ENCODE measurements at regions not wholly inside any gene's neighbourhood (a gene's known extent, or its start where the extent isn't known, plus 50 kb on each side); places are given as distances from the start of the nearest gene placed in this dataset.

DNA sequence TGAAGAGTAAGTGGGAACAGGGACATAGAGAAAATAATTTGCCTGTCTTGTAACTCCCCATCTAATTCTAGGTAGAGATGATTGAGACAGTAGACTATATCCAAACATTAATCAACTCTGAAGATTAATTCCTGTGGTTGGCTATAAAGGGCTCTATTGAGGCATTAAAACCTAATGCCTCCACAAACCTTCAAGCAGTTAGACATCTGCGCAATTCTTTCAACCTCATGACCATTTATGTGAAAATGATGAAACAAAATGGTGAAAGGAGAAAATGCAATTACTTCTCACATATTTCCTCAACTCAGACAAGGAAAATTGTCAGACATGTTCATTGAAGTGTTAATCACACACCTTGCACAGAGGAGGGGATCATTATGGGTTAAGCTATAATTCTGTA is 164.5 kb upstream of the MYT1L start:
- H3K4me1 ChIP-seq (replicated peaks in 1 of 4; ENCODE audit: control insufficient read depth in 3 of 4, insufficient read depth in 4 of 4, low read length in 3 of 4), result no peaks in the 10 kb centered on the region
- H4K91ac ChIP-seq (replicated peaks; ENCODE audit: insufficient read length, low read length), result no peak overlapping the region
- no peak overlapping the region for H4K8ac ChIP-seq (ENCODE audit: extremely low read depth, insufficient read depth, low read length)
- H2AK5ac ChIP-seq (ENCODE audit: low read depth, low read length), result no peak overlapping the region
- no peak overlapping the region for H4K5ac ChIP-seq (ENCODE audit: insufficient read length, low read depth, low read length)
- H3K23ac ChIP-seq (ENCODE audit: insufficient read length), result no peak overlapping the region
- H2AFZ ChIP-seq (ENCODE audit: low read length), result no peak overlapping the region
- H3K4me3 ChIP-seq (ENCODE audit: extremely low read depth in 1 of 4, insufficient read depth in 2 of 4, low read depth in 3 of 4, low read length in 4 of 4), result no peak overlapping the region
- H2BK12ac ChIP-seq (ENCODE audit: low read depth, low read length), result no peak overlapping the region
- H2BK15ac ChIP-seq (ENCODE audit: low read length), result no peak overlapping the region
- 93% methylated on average over 1 of the region's 1 CpG; no CpG with 5 or more reads in 1 of the 2 experiments for WGBS, 2 experiments (ENCODE audit: extremely low coverage in 1 of 2, insufficient coverage in 1 of 2, insufficient read length in 1 of 2, insufficient replicate concordance in 2 of 2, low coverage in 1 of 2, low lambda C conversion rate in 2 of 2, missing lambda C conversion rate in 1 of 2)
- no peaks in the 10 kb centered on the region for H4K20me1 ChIP-seq (replicated peaks in 1 of 2; ENCODE audit: control insufficient read depth in 1 of 2, insufficient read depth in 2 of 2, low read length in 2 of 2)
- H3K79me1 ChIP-seq (ENCODE audit: low read depth, low read length), result no peaks in the 10 kb centered on the region
- CTCF ChIA-PET (ENCODE audit: partially characterized antibody), result no interaction called here
- FAIRE-seq (no peak), DNase-seq (ENCODE audit: low read depth in 1 of 2, low spot score in 2 of 2) (no peak)
- H3K36me3 ChIP-seq (ENCODE audit: control insufficient read depth in 2 of 4, insufficient read depth in 4 of 4, low read length in 3 of 4), result no peaks in the 10 kb centered on the region
- no peaks in the 10 kb centered on the region for H3K27me3 ChIP-seq (replicated peaks in 1 of 4; ENCODE audit: control insufficient read depth in 3 of 4, extremely low read depth in 1 of 4, insufficient read depth in 3 of 4, low read length in 3 of 4)
- POLR2A ChIA-PET (ENCODE audit: partially characterized antibody), result no interaction called here
- no peak overlapping the region for H2BK120ac ChIP-seq (replicated peaks; ENCODE audit: low read depth, low read length)
- H3K9me3 ChIP-seq (ENCODE audit: insufficient read depth in 2 of 2, low read depth in 1 of 2, low read length in 1 of 2), result no peaks in the 10 kb centered on the region
- H2BK5ac ChIP-seq (ENCODE audit: low read depth, low read length), result no peak overlapping the region
- H3K4ac ChIP-seq (replicated peaks; ENCODE audit: insufficient read length, low read depth, low read length), result no peak overlapping the region
- no peak overlapping the region for H3K27ac ChIP-seq (ENCODE audit: low read depth, low read length)
- TF ChIP-seq POU5F1 (IDR thresholded peaks at IDR 0.05; ENCODE audit: low read depth, low read length), result no peak
- TF ChIP-seq SIN3A (conservative IDR thresholded peaks at IDR 0.05 in 1 of 2, IDR thresholded peaks at IDR 0.05 in 1 of 2; ENCODE audit: low read depth in 1 of 2, low read length in 2 of 2), result no peak
- no peak for TF ChIP-seq POLR2AphosphoS5 (IDR thresholded peaks at IDR 0.05; ENCODE audit: low read depth, low read length)
- TF ChIP-seq TCF12 (IDR thresholded peaks at IDR 0.05; ENCODE audit: low read depth, low read length), result no peak
- no peak for TF ChIP-seq CBX5 (IDR thresholded peaks at IDR 0.05; ENCODE audit: low read depth, low read length)
- TF ChIP-seq RNF2 (IDR thresholded peaks at IDR 0.05; ENCODE audit: borderline replicate concordance, low read depth, low read length, missing control alignments, poor library complexity, severe bottlenecking), result no peak
- no peak for TF ChIP-seq RXRA (IDR thresholded peaks at IDR 0.05; ENCODE audit: insufficient read depth, low read depth, low read length)
- no peak for TF ChIP-seq KDM1A (IDR thresholded peaks at IDR 0.05; ENCODE audit: borderline replicate concordance, low read length)
- TF ChIP-seq MAFK (IDR thresholded peaks at IDR 0.05; ENCODE audit: low read depth, low read length), result no peak
- H3K79me2 ChIP-seq (ENCODE audit: control insufficient read depth in 1 of 2, insufficient read depth in 2 of 2, low read length in 2 of 2), result no peaks in the 10 kb centered on the region
- H3K23me2 ChIP-seq (ENCODE audit: low read depth, low read length), result no peaks in the 10 kb centered on the region
- no peak overlapping the region for H3K9ac ChIP-seq (replicated peaks in 1 of 4; ENCODE audit: extremely low read depth in 1 of 4, low read depth in 3 of 4, low read length in 3 of 4)
- no peak overlapping the region for H2BK20ac ChIP-seq (ENCODE audit: low read length)
- no peak overlapping the region for H3K14ac ChIP-seq (ENCODE audit: insufficient read length)
- no peak overlapping the region for H3K56ac ChIP-seq (replicated peaks; ENCODE audit: insufficient read length, low read depth, low read length)
- H3K18ac ChIP-seq (ENCODE audit: extremely low read depth, low read length), result no peak overlapping the region
- H3K4me2 ChIP-seq (ENCODE audit: insufficient read depth in 1 of 2, low read depth in 2 of 2, low read length in 2 of 2), result no peak overlapping the region

All from H1 (cell line).